ENCODE measurements at regions not wholly inside any gene's neighbourhood (a gene's known extent, or its start where the extent isn't known, plus 50 kb on each side); places are given as distances from the start of the nearest gene placed in this dataset.

DNA sequence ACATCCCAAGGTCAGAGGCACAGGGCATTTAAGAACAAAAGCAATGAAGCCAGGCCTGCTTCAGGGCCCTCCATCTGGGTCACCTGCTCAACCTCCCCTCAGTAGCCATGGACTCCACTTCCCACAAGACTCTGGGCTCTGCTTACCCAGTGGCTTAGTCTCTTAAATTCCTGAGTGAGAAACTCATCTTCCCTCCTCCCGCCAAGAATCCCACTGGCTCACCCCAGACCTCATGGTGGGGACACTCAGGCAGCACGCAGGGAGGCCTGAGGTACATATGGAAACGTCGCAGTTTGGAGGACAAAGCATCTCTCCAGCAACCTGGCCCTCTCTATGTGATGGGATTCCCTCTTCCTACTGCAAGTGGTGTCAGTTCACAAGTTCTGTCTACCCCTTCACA lies 326.7 kb upstream of the CDH5 start:
- Mint-ChIP-seq H3K4me1 (no peaks in the 10 kb centered on the region), H3K4me3 (no peak overlapping the region), H3K27ac (ENCODE audit: unreplicated experiment) (no peak overlapping the region)

GRCh38 chr16:66036793-66037715 lies 329.4 kb upstream of the CDH5 start:
- Mint-ChIP-seq H3K27me3 (ENCODE audit: low read depth) (no peaks in the 10 kb centered on the region), H3K4me1 (no peaks in the 10 kb centered on the region), H3K9me3 (no peaks in the 10 kb centered on the region), H3K36me3 (ENCODE audit: low read depth) (no peaks in the 10 kb centered on the region), H3K27ac (ENCODE audit: unreplicated experiment) (no peak overlapping the region), H3K4me3 (no peak overlapping the region)
- no peak for TF ChIP-seq CTCF (conservative IDR thresholded peaks at IDR 0.05)
- no peak for DNase-seq (ENCODE audit: low read depth, low spot score)

More for the DNA sequence above, 326.7 kb upstream of the CDH5 start:
- Mint-ChIP-seq H3K36me3 (ENCODE audit: low read depth) (no peaks in the 10 kb centered on the region), H3K27me3 (ENCODE audit: low read depth) (peaks cover 2% of the 10 kb centered on the region), H3K9me3 (no peaks in the 10 kb centered on the region)
- no peak for TF ChIP-seq CTCF (conservative IDR thresholded peaks at IDR 0.05)
- DNase-seq (ENCODE audit: low read depth, low spot score) = no peak

DNA sequence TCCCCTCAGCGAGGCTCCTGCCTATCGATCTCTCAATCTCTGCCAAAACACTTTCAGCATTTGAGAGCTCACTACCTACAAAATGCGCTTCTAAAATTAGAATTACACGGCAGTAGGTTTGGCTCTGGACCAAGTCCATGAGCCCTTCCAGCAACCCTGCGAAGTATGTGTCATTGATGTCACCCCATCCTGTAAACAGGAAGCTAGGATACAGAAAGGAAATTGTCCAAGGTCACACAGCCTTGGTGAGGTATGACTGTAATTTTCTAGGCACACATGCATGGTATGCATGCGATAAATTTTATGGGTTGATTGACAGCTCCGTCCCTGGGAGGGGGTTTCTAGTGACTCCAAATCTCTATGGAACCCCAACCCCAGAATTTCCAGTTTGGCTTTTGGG lies 330.3 kb upstream of the CDH5 start:
- no peaks in the 10 kb centered on the region for H3K27me3 Mint-ChIP-seq (ENCODE audit: low read depth)
- TF ChIP-seq CTCF (conservative IDR thresholded peaks at IDR 0.05) = no peak
- no peaks in the 10 kb centered on the region for H3K9me3 Mint-ChIP-seq
- H3K4me1 Mint-ChIP-seq = no peaks in the 10 kb centered on the region
- no peak for DNase-seq (ENCODE audit: low read depth, low spot score)
- no peak overlapping the region for H3K4me3 Mint-ChIP-seq
- H3K36me3 Mint-ChIP-seq (ENCODE audit: low read depth) = no peaks in the 10 kb centered on the region
- H3K27ac Mint-ChIP-seq (ENCODE audit: unreplicated experiment) = no peak overlapping the region

- no peak for TF ChIP-seq CTCF (conservative IDR thresholded peaks at IDR 0.05)
- Mint-ChIP-seq H3K27ac (ENCODE audit: unreplicated experiment) (no peak overlapping the region), H3K4me3 (no peak overlapping the region), H3K36me3 (ENCODE audit: low read depth) (no peaks in the 10 kb centered on the region), H3K4me1 (no peaks in the 10 kb centered on the region), H3K9me3 (no peaks in the 10 kb centered on the region), H3K27me3 (ENCODE audit: low read depth) (no peaks in the 10 kb centered on the region)
- DNase-seq (ENCODE audit: low read depth, low spot score) = no peak
Measured at GRCh38 chr16:66035096-66035495, 331.4 kb upstream of the CDH5 start.

- Mint-ChIP-seq H3K4me3 (no peak overlapping the region), H3K27ac (ENCODE audit: unreplicated experiment) (no peak overlapping the region), H3K36me3 (ENCODE audit: low read depth) (no peaks in the 10 kb centered on the region), H3K4me1 (no peaks in the 10 kb centered on the region), H3K27me3 (ENCODE audit: low read depth) (no peaks in the 10 kb centered on the region), H3K9me3 (no peaks in the 10 kb centered on the region)
- DNase-seq (ENCODE audit: low read depth, low spot score) = no peak
- TF ChIP-seq CTCF (conservative IDR thresholded peaks at IDR 0.05) = no peak
Measured at GRCh38 chr16:66032841-66033240, 333.6 kb upstream of the CDH5 start.
